Ishikawa (cell line): ENCODE measurements at regions not wholly inside any gene's neighbourhood (a gene's known extent, or its start where the extent isn't known, plus 50 kb on each side); places are given as distances from the start of the nearest gene placed in this dataset.

Source experiments
- CEBPB ChIP-seq: IDR thresholded peaks from 2 replicates; pipeline ENCODE4 v1.6.1; 2012
- CREB1 ChIP-seq: IDR thresholded peaks from 2 replicates; pipeline ENCODE4 v1.6.1; 2012; ENCODE audit warnings: low read depth
- EP300 ChIP-seq: IDR thresholded peaks from 2 replicates; pipeline ENCODE4 v1.6.1; 2012; ENCODE audit warnings: borderline replicate concordance
- FOXM1 ChIP-seq: IDR thresholded peaks from 2 replicates; pipeline ENCODE4 v1.6.1; 2012; ENCODE audit warnings: low read depth, borderline replicate concordance
- NFIC ChIP-seq: IDR thresholded peaks from 2 replicates; pipeline ENCODE4 v1.6.1; 2012
- RAD21 ChIP-seq: IDR thresholded peaks from 2 replicates; pipeline ENCODE4 v1.6.1; 2012; ENCODE audit warnings: low read depth
- TAF1 ChIP-seq: IDR thresholded peaks from 2 replicates; pipeline ENCODE4 v1.6.1; 2012; ENCODE audit warnings: low read depth, mild to moderate bottlenecking
- YY1 ChIP-seq: IDR thresholded peaks from 2 replicates; pipeline ENCODE4 v1.6.1; 2012; ENCODE audit warnings: low read depth

DNA sequence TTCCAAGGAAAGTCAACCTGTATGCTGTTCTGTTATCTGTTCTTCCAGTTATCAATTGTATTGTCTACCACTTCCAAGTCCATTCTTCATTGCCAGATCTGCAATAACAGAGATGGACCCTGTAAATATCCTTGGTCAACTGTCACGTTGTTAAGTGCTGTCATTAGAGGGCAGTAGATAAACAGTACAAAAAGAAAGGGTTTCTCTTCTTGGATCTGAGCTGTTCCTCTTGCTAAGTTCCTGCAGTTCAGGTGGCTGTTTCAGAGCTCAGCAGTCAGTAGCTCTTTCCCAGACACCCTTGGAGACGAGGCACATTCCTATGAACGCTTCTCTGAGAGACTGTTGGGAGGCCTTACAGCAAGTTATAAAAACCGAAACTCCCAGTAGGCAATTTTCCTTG lies 957.1 kb upstream of the CHAC2 start:
- no peak for TF ChIP-seq YY1
- no peak for TF ChIP-seq CREB1
- no peak for TF ChIP-seq CEBPB
- TF ChIP-seq NFIC: no peak
- peak; percentile 67 for TF ChIP-seq RAD21
- TF ChIP-seq TAF1: no peak
- TF ChIP-seq FOXM1: no peak
- TF ChIP-seq EP300: no peak
